Prostate gland (tissue), 2 donors: ENCODE measurements at regions not wholly inside any gene's neighbourhood (a gene's known extent, or its start where the extent isn't known, plus 50 kb on each side); places are given as distances from the start of the nearest gene placed in this dataset.

ENCODE experiments used
- DNase-seq: peaks from one replicate; pipeline ENCODE4 v3.0.0-alpha.2; 2019; ENCODE audit warnings: low spot score
- H3K27ac ChIP-seq, 2 donors: fragments of 200-600 bp; sonication (generic); 2 replicates each; pipeline ENCODE4 v1.5.1; 2017 to 2019
- H3K27me3 ChIP-seq: fragments of 200-600 bp; sonication (generic); replicated peaks from 2 replicates; pipeline ENCODE4 v1.5.1; 2019; ENCODE audit not compliant: insufficient read depth
- H3K36me3 ChIP-seq, 2 donors: fragments of 200-600 bp; sonication (generic); 1 replicate in 1 of 2; 2 replicates in 1 of 2; pipeline versions ENCODE4 v1.5.1 to v1.8.1; 2017 to 2019
- H3K4me1 ChIP-seq: fragments of 200-600 bp; sonication (generic); replicated peaks from 2 replicates; pipeline ENCODE4 v1.5.1; 2019
- H3K4me3 ChIP-seq, 2 donors: fragments of 200-600 bp; sonication (generic); 2 replicates each; pipeline ENCODE4 v1.5.1; 2017 to 2019
- H3K9me3 ChIP-seq: fragments of 200-600 bp; sonication (generic); 2 replicates; pipeline ENCODE4 v1.5.1; 2017
- CTCF ChIP-seq, 4 experiments: fragments of 200-600 bp in 2 of 4; fragments of 450-650 bp in 2 of 4; sonication (generic) in 2 of 4; IDR thresholded peaks; 1 replicate in 3 of 4; 2 replicates in 1 of 4; pipeline ENCODE4 v1.5.1; 2016 to 2019; ENCODE audit warnings: antibody characterized with exemption in 4 of 4, mild to moderate bottlenecking in 2 of 4, moderate library complexity in 2 of 4
- POLR2A ChIP-seq: fragments of 450-650 bp; IDR thresholded peaks from one replicate; pipeline ENCODE4 v1.6.1; 2016; ENCODE audit warnings: antibody characterized with exemption, mild to moderate bottlenecking
- POLR2AphosphoS5 ChIP-seq: sonication (generic); formaldehyde crosslinking; IDR thresholded peaks from one replicate; pipeline ENCODE4 v1.6.1; 2017; ENCODE audit warnings: antibody characterized with exemption
- WGBS: methylation state at CpG from one replicate; pipeline ENCODE4 v1.1.5; 2018; 5-methylcytosine and 5-hydroxymethylcytosine counted together
- intact Hi-C: fragments of 100-400 bp; cut with DNase I; formaldehyde crosslinking; loops from one replicate; pipeline ENCODE4 v1.14.2; 2022

- WGBS, result 4% methylated on average over 9 of the region's 9 CpGs
- Histone ChIP-seq H3K9me3 (no peaks in the 10 kb centered on the region), H3K36me3 (no peaks in the 10 kb centered on the region), H3K27me3 (no peaks in the 10 kb centered on the region), H3K4me3 (no peak overlapping the region), H3K27ac (no peak overlapping the region), H3K4me1 (no peaks in the 10 kb centered on the region)
- peak; percentile 6 for DNase-seq
- intact Hi-C loops, result no loop called here
- TF ChIP-seq CTCF (IDR thresholded peaks at IDR 0.05), result peak; percentile 20 to 42 (median 32)
- no peak for TF ChIP-seq POLR2A
These were observed 384.8 kb downstream of the FAM133A start for GRCh38 chrX:94058728-94059382.

GRCh38 chrX:94065091-94065490 lies 391.1 kb downstream of the FAM133A start:
- H3K9me3 ChIP-seq, result no peaks in the 10 kb centered on the region
- no peak for DNase-seq
- no peak overlapping the region for H3K27ac ChIP-seq
- H3K4me3 ChIP-seq, result no peak overlapping the region
- H3K27me3 ChIP-seq, result no peaks in the 10 kb centered on the region
- H3K4me1 ChIP-seq, result no peaks in the 10 kb centered on the region
- WGBS, result 73% methylated on average over 6 of the region's 7 CpGs
- intact Hi-C loops, result no loop called here
- TF ChIP-seq CTCF (IDR thresholded peaks at IDR 0.05), result no peak
- no peak for TF ChIP-seq POLR2A
- TF ChIP-seq POLR2AphosphoS5, result no peak
- H3K36me3 ChIP-seq, result no peaks in the 10 kb centered on the region

- WGBS, result 93% methylated on average over 1 of the region's 1 CpG
- intact Hi-C loops, result no loop called here
These were observed 415.1 kb downstream of the FAM133A start for GRCh38 chrX:94089149-94089548.

GRCh38 chrX:94097868-94098267 lies 423.9 kb downstream of the FAM133A start:
- no peak for TF ChIP-seq CTCF (IDR thresholded peaks at IDR 0.05)
- no peak for TF ChIP-seq POLR2A
- H3K4me3 ChIP-seq, result no peak overlapping the region
- no peak for DNase-seq
- H3K9me3 ChIP-seq, result no peaks in the 10 kb centered on the region
- no peaks in the 10 kb centered on the region for H3K36me3 ChIP-seq
- H3K4me1 ChIP-seq, result no peaks in the 10 kb centered on the region
- intact Hi-C loops, result no loop called here
- no peaks in the 10 kb centered on the region for H3K27me3 ChIP-seq
- H3K27ac ChIP-seq, result no peak overlapping the region

More at GRCh38 chrX:94089149-94089548, 415.1 kb downstream of the FAM133A start:
- Histone ChIP-seq H3K36me3 (no peaks in the 10 kb centered on the region), H3K9me3 (no peaks in the 10 kb centered on the region), H3K27ac (no peak overlapping the region), H3K27me3 (no peaks in the 10 kb centered on the region), H3K4me1 (no peaks in the 10 kb centered on the region), H3K4me3 (no peak overlapping the region)
- no peak for DNase-seq
- TF ChIP-seq POLR2A (no peak), POLR2AphosphoS5 (no peak), CTCF (IDR thresholded peaks at IDR 0.05) (no peak)

GRCh38 chrX:94107981-94108380 lies 434.0 kb downstream of the FAM133A start:
- Histone ChIP-seq H3K9me3 (no peaks in the 10 kb centered on the region), H3K27me3 (no peaks in the 10 kb centered on the region), H3K36me3 (no peaks in the 10 kb centered on the region), H3K4me3 (no peak overlapping the region), H3K4me1 (no peaks in the 10 kb centered on the region), H3K27ac (no peak overlapping the region)
- no peak for DNase-seq
- no peak for TF ChIP-seq POLR2A
- no peak for TF ChIP-seq POLR2AphosphoS5
- TF ChIP-seq CTCF (IDR thresholded peaks at IDR 0.05), result peak in 2 of 4 experiments; percentile 6 to 13
- 16% methylated on average over 3 of the region's 3 CpGs for WGBS
- intact Hi-C loops, result no loop called here
